Fibroblast of skin of left quadriceps (primary cell): ENCODE measurements at regions not wholly inside any gene's neighbourhood (a gene's known extent, or its start where the extent isn't known, plus 50 kb on each side); places are given as distances from the start of the nearest gene placed in this dataset.
"Not testable (repeated sequence)": the region's sequence is repeated elsewhere in the genome, so short reads cannot be mapped to it uniquely, and the experiment has no call there.

Experiments used
- DNase-seq, 2 experiments: peaks; one replicate each; pipeline ENCODE4 v3.0.0-alpha.2; 2013; ENCODE audit warnings: low read depth in 2 of 2

GRCh38 chr3:147333098-147333497 is 73.2 kb downstream of the ZIC4 start:
- no peak for DNase-seq

- no peak for DNase-seq
These were observed 77.6 kb downstream of the ZIC4 start for GRCh38 chr3:147328711-147329110.

DNA sequence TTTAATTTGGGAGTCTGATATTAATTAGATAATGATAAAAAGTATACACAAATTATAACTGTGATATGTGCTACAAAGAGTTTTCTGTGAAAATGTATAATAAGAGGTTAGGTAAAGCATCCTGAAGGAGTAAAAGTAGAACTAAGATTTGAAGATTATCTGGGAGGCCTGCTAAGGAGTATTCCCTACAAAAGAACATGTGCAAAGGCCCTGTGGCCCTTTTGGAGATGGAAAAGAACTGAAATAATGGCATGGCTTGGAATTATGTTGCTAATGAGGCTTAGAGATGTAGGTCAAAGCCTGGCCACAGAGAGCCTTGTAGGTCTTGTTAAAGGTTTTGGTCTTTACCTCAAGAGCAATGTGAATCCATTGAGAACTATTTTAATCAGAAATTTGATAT is 82.0 kb downstream of the ZIC4 start:
- DNase-seq: no peak

DNA sequence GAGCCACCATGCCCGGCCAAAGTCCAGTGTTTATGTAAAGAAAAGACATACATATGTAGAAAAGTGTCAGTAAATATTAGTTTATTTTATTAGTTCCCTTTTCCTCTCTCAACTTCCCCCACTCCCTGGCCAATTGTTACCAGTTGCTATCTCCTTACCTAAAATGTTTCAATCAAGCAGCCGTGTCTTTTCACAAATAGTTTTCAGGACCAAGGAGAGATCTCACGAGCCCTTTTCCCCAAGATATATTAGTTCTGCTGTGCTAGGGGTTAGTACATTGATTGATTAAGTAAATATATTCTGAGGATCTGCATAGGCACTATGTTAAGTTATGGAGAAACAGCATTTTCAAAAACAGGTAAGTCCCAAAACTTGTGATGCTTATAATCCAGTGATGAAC is 87.4 kb downstream of the ZIC4 start:
- DNase-seq: no peak

DNA sequence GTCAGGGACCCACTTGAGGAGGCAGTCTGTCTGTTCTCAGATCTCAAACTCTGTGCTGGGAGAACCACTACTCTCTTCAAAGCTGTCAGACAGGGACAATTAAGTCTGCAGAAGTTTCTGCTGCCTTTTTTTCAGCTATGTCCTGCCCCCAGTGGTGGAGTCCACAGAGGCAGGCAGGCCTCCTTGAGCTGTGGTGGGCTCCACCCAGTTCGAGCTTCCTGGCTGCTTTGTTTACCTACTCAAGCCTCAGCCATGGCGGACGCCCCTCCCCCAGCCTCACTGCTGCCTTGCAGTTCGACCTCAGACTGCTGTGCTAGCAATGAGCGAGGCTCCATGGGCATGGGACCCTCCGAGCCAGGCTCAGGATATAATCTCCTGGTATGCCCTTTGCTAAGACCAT is 89.3 kb downstream of the ZIC4 start:
- not testable (repeated sequence) for DNase-seq

GRCh38 chr3:147313513-147313912 is 92.8 kb downstream of the ZIC4 start:
- DNase-seq: no peak

- no peak for DNase-seq
These were observed 93.5 kb downstream of the ZIC4 start for GRCh38 chr3:147312786-147313280.

- no peak for DNase-seq
These were observed 94.6 kb downstream of the ZIC4 start for GRCh38 chr3:147311716-147312115.

GRCh38 chr3:147305533-147306250 is 100.7 kb downstream of the ZIC4 start:
- DNase-seq: peak; percentile 70 to 75

GRCh38 chr3:147304756-147305155 is 101.6 kb downstream of the ZIC4 start:
- no peak for DNase-seq

DNA sequence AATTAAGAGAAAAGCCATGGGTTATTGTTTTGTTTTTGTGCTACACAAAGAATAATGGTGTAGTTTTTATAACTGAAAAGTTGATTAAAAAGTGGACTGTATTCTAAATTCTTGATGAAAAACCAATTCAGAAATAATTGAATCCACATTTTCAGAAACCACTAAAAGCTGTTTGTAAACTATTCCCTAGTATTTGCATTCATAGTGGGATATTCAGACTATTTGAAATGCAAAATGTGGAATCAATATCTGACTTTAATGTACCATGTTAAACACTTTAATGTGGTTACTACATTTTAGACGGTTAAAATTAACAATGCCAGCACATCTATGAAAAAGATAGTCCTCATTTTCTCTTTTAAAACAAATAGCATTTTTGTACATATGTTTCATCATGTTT is 104.6 kb downstream of the ZIC4 start:
- DNase-seq: peak; percentile 52 to 55

GRCh38 chr3:147299656-147300055 is 106.7 kb downstream of the ZIC4 start:
- DNase-seq: no peak

DNA sequence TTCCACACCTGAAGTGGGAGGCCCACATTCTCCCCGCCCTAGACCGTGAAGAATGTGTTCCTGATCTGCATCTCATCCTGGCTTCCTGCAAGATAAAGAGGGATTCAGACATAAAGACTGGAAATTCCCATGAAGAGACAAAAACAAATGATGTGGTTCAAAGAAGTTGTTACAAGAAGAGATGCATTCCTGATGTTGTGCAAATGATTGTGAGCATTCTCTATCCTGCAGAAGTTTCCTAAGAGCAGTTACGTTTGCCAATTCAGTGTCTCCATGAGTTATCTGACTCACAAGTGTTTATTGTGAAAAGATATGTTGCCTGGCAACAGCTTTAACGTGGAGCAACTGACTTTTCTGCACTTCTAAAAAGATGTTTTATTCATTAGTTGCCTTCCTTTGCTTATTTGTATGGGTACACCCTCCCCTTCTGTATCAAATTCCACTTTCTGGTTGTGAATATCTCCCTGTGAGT is 107.8 kb downstream of the ZIC4 start:
- peak; percentile 99 for DNase-seq

DNA sequence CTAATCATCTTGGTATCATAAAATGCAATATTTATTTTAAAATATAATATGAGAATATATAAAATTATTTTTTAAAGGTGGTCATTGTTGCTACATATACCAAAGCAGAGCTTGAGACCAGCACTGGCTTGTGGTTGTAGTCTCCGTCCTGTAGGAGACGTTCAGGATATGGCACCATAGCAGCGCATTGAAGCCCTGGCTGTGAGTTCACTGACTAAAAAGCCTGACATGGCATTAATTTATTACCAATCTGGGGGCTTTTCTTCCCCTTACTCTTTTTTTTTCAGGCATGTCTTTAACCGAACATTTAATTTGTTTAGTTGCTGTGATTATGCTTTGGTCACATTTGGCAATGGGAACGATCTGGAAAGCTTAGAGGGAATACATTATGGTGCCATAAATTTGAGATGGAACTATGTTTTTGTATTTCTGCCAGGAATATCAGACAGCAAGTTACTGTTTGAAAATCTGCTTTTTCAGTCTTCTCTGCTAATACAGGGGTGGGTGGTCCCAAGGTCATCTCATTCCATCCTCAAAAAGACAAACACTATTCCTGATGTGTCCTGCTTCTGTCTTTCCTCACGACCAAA is 108.5 kb downstream of the ZIC4 start:
- DNase-seq: no peak

- not testable (repeated sequence) for DNase-seq
These were observed 119.0 kb downstream of the ZIC4 start for GRCh38 chr3:147287370-147287769.

GRCh38 chr3:147269907-147270306 is 136.4 kb downstream of the ZIC4 start:
- DNase-seq: no peak

DNA sequence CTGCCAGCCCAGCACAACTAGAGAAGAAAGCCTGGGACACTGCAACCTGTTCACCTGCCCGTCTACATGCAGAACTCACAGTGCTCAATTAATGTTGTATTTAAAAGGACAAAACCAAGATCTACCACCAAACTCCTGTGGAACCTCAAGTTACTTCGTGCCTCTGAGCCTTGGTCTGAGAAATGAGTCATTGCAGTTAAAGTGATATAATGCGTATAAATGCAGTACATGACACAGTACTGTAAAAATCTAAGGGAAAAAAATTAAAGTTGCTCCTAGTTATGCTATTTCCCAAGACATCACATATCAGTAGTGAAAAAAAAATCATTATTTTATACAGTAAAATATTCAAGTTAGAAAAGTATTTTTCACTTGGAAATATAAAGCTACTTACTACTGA is 138.9 kb downstream of the ZIC4 start:
- DNase-seq: peak; percentile 3 to 7

- no peak for DNase-seq
These were observed 148.4 kb downstream of the ZIC4 start for GRCh38 chr3:147257944-147258343.

DNA sequence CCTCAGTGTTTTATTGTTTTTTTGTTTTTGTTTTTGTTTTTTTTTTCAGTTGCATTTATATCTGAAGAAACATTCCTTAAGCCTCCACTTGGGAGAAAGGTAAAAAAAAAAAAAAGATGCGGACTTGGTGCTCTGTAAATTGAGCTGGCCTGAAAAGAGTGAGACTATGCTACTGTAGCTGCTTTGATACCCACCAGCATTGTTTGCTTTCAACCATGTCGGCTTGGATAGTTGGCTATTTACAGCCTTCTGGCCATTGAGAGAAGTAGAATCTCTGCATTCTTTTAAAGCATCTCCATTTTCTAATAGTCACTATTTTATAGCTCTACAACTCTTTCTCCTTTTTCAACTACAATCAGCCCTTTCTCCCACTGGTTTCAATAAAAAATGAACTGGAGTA is 149.6 kb downstream of the ZIC4 start:
- no peak for DNase-seq

DNA sequence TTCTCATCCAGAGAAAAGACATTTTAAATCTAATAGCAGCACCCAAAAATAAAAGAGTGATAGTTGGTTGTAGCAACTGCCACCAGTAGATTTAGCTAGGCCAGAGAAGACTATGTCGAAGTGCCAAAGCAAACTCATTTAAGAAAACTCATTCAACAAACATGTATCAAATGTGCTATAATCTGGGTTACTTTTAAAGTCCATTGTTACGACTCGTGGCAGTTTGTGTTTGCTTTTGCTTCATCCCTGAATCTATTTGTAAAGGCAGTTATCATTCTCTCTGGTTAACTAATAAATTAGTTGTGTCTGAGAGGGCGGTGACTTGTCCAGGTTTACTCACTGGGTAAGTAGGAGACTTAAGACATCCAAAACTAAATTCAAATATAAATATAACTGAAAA is 159.4 kb downstream of the ZIC4 start:
- peak; percentile 3 to 4 for DNase-seq

DNA sequence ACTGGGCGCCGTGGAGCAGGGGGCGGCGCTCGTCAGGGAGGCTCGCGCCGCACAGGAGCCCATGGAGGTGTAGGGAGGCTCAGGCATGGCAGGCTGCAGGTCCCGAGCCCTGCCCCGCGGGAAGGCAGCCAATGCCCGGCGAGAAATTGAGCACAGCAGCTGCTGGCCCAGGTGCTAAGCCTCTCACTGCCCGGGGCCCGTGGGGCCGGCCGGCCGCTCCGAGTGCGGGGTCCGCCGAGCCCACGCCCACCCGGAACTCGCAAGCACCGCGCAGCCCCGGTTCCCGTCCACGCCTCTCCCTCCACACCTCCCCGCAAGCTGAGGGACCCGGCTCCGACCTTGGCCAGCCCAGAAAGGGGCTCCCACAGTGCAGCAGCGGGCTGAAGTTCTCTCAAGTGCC is 160.7 kb downstream of the ZIC4 start:
- DNase-seq: not testable (repeated sequence)

- not testable (repeated sequence) for DNase-seq
These were observed 161.3 kb downstream of the ZIC4 start for GRCh38 chr3:147245022-147245421.

- no peak for DNase-seq
These were observed 161.9 kb downstream of the ZIC4 start for GRCh38 chr3:147244397-147244796.
